Endodermal cell (in vitro differentiated cells): ENCODE measurements at regions not wholly inside any gene's neighbourhood (a gene's known extent, or its start where the extent isn't known, plus 50 kb on each side); places are given as distances from the start of the nearest gene placed in this dataset.

Experiments used
- DNase-seq: peaks from one replicate; pipeline ENCODE4 v3.0.0-alpha.2; 2017
- H3K27ac ChIP-seq: 2 replicates; pipeline ENCODE4 v1.5.1; 2013; ENCODE audit warnings: mild to moderate bottlenecking, low read depth, low read length, moderate library complexity
- H3K27me3 ChIP-seq: 2 replicates; pipeline ENCODE4 v1.6.1; 2013; ENCODE audit warnings: mild to moderate bottlenecking, low read length, moderate library complexity; ENCODE audit not compliant: insufficient read depth, control insufficient read depth, poor library complexity, severe bottlenecking
- H3K36me3 ChIP-seq: 2 replicates; pipeline ENCODE4 v1.7.0; 2013; ENCODE audit warnings: mild to moderate bottlenecking, low read length, moderate library complexity; ENCODE audit not compliant: control insufficient read depth, insufficient read depth
- H3K4me1 ChIP-seq: one replicate; pipeline ENCODE4 v1.7.0; 2013; ENCODE audit warnings: low read length; ENCODE audit not compliant: control insufficient read depth, insufficient read depth
- H3K4me3 ChIP-seq: 2 replicates; pipeline ENCODE4 v1.5.1; 2013; ENCODE audit warnings: mild to moderate bottlenecking, low read length, moderate library complexity
- H3K9ac ChIP-seq: 2 replicates; pipeline ENCODE4 v1.6.1; 2013; ENCODE audit warnings: mild to moderate bottlenecking, low read length, moderate library complexity; ENCODE audit not compliant: poor library complexity, severe bottlenecking; ENCODE audit errors: extremely low read depth
- H3K9me3 ChIP-seq: 2 replicates; pipeline ENCODE4 v1.6.1; 2013; ENCODE audit warnings: mild to moderate bottlenecking, low read length, moderate library complexity; ENCODE audit not compliant: control insufficient read depth
- H3K27ac Mint-ChIP-seq: 2 replicates; pipeline ENCODE4 v1.8.0; 2020; ENCODE audit warnings: mixed read lengths
- H3K27me3 Mint-ChIP-seq: 2 replicates; pipeline ENCODE4 v1.8.0; 2021; ENCODE audit warnings: mild to moderate bottlenecking, mixed read lengths; ENCODE audit not compliant: insufficient read depth
- H3K36me3 Mint-ChIP-seq: 2 replicates; pipeline ENCODE4 v1.8.0; 2020; ENCODE audit warnings: low read depth, mixed read lengths
- H3K4me1 Mint-ChIP-seq: 2 replicates; pipeline ENCODE4 v1.8.0; 2020; ENCODE audit warnings: mixed read lengths
- H3K4me3 Mint-ChIP-seq: 2 replicates; pipeline ENCODE4 v1.8.0; 2020; ENCODE audit warnings: mild to moderate bottlenecking, moderate library complexity, mixed read lengths
- H3K9me3 Mint-ChIP-seq: 2 replicates; pipeline ENCODE4 v1.8.0; 2020; ENCODE audit warnings: mild to moderate bottlenecking, mixed read lengths
- CTCF ChIP-seq: fragments of 200-600 bp; sonication (generic); conservative IDR thresholded peaks from 2 replicates; pipeline ENCODE4 v1.5.0; 2021; ENCODE audit warnings: antibody characterized with exemption, mild to moderate bottlenecking
- WGBS, 2 experiments: methylation state at CpG; one replicate each; pipeline versions ENCODE4 v1.1.5 to v1.1.7; 2013; ENCODE audit warnings: missing lambda C conversion rate in 2 of 2, mixed read lengths in 1 of 2; ENCODE audit not compliant: insufficient coverage in 1 of 2, insufficient read length in 1 of 2; 5-methylcytosine and 5-hydroxymethylcytosine counted together

- H3K4me3 Mint-ChIP-seq: no peak overlapping the region
- WGBS, 2 experiments: 88% methylated on average over 2 of the region's 2 CpGs; no CpG with 5 or more reads in 1 of the 2 experiments
- no peaks in the 10 kb centered on the region for H3K27me3 ChIP-seq
Measured at GRCh38 chrX:116378961-116379360, 57.4 kb upstream of the SLC6A14 start.

GRCh38 chrX:116379854-116380253 is 56.6 kb upstream of the SLC6A14 start:
- no peak for TF ChIP-seq CTCF
- H3K4me1 Mint-ChIP-seq: peaks cover 8% of the 10 kb centered on the region
- Histone ChIP-seq H3K4me1 (no peaks in the 10 kb centered on the region), H3K36me3 (no peaks in the 10 kb centered on the region), H3K27ac (no peak overlapping the region), H3K4me3 (no peak overlapping the region), H3K9ac (no peak overlapping the region), H3K9me3 (no peaks in the 10 kb centered on the region), H3K27me3 (no peaks in the 10 kb centered on the region)
- DNase-seq: no peak
- no peaks in the 10 kb centered on the region for H3K36me3 Mint-ChIP-seq
- H3K4me3 Mint-ChIP-seq: no peak overlapping the region
- peaks cover 7% of the 10 kb centered on the region for H3K27me3 Mint-ChIP-seq
- H3K27ac Mint-ChIP-seq: no peak overlapping the region
- WGBS, 2 experiments: 83 to 87% methylated on average over 1 to 4 of the region's 4 CpGs
- no peaks in the 10 kb centered on the region for H3K9me3 Mint-ChIP-seq

More at GRCh38 chrX:116378961-116379360, 57.4 kb upstream of the SLC6A14 start:
- H3K4me1 ChIP-seq: no peaks in the 10 kb centered on the region
- peaks cover 7% of the 10 kb centered on the region for H3K27me3 Mint-ChIP-seq
- no peak overlapping the region for H3K4me3 ChIP-seq
- no peaks in the 10 kb centered on the region for H3K36me3 ChIP-seq
- DNase-seq: no peak
- no peaks in the 10 kb centered on the region for H3K36me3 Mint-ChIP-seq
- no peak overlapping the region for H3K9ac ChIP-seq
- H3K4me1 Mint-ChIP-seq: peaks cover 10% of the 10 kb centered on the region
- H3K9me3 ChIP-seq: no peaks in the 10 kb centered on the region
- no peak for TF ChIP-seq CTCF
- H3K27ac Mint-ChIP-seq: no peak overlapping the region
- no peaks in the 10 kb centered on the region for H3K9me3 Mint-ChIP-seq
- H3K27ac ChIP-seq: no peak overlapping the region

GRCh38 chrX:116384406-116384954 is 51.9 kb upstream of the SLC6A14 start:
- TF ChIP-seq CTCF: no peak
- 95% methylated on average over 2 of the region's 3 CpGs; no CpG with 5 or more reads in 1 of the 2 experiments for WGBS, 2 experiments
- no peak overlapping the region for H3K27ac Mint-ChIP-seq
- H3K9me3 Mint-ChIP-seq: no peaks in the 10 kb centered on the region
- no peaks in the 10 kb centered on the region for H3K9me3 ChIP-seq
- no peaks in the 10 kb centered on the region for H3K36me3 Mint-ChIP-seq
- no peak overlapping the region for H3K4me3 ChIP-seq
- DNase-seq: no peak
- H3K4me3 Mint-ChIP-seq: no peak overlapping the region
- no peak overlapping the region for H3K9ac ChIP-seq
- no peaks in the 10 kb centered on the region for H3K27me3 ChIP-seq
- H3K36me3 ChIP-seq: no peaks in the 10 kb centered on the region
- peaks cover 16% of the 10 kb centered on the region for H3K4me1 Mint-ChIP-seq
- H3K27ac ChIP-seq: no peak overlapping the region
- H3K27me3 Mint-ChIP-seq: peaks cover 4% of the 10 kb centered on the region
- no peaks in the 10 kb centered on the region for H3K4me1 ChIP-seq
